Naive thymus-derived CD4-positive, alpha-beta T cell (primary cell): ENCODE measurements at regions not wholly inside any gene's neighbourhood (a gene's known extent, or its start where the extent isn't known, plus 50 kb on each side); places are given as distances from the start of the nearest gene placed in this dataset.

Source experiments
- ATAC-seq: fragments of 150-1000 bp; cut with Tn5 transposase; 2 replicates; pipeline ENCODE4 v1.10.0; 2021; ENCODE audit warnings: mild to moderate bottlenecking, moderate library complexity
- CTCF ChIA-PET: fragments of 350-600 bp; sonication (Branson Sonifier 250); formaldehyde crosslinking; loops from one replicate; lab custom pipeline; 2021; ENCODE audit warnings: antibody characterized with exemption; lab: Charles Lee
- POLR2A ChIA-PET: fragments of 350-600 bp; sonication (Branson Sonifier 250); formaldehyde crosslinking; loops from one replicate; lab custom pipeline; 2021; ENCODE audit warnings: antibody characterized with exemption, inconsistent platforms; lab: Charles Lee
- DNase-seq, 9 donors: peaks; one replicate each; pipeline versions ENCODE4 v3.0.0 to v3.0.0-alpha.2; 2020 to 2022; ENCODE audit warnings: mixed read lengths in 1 of 9
- H3K27ac ChIP-seq: one replicate; pipeline ENCODE4 v1.7.0; 2013; ENCODE audit warnings: mild to moderate bottlenecking, low read depth, low read length, moderate library complexity
- H3K27me3 ChIP-seq, 2 donors: one replicate each; pipeline ENCODE4 v1.7.0; 2013; ENCODE audit warnings: low read length in 2 of 2, mild to moderate bottlenecking in 2 of 2, moderate library complexity in 2 of 2; ENCODE audit not compliant: control insufficient read depth in 2 of 2, insufficient read depth in 2 of 2
- H3K36me3 ChIP-seq, 3 experiments: 1 replicate in 2 of 3; 2 replicates in 1 of 3; pipeline ENCODE4 v1.7.0; 2013; ENCODE audit warnings: low read length in 3 of 3, mild to moderate bottlenecking in 3 of 3, moderate library complexity in 1 of 3; ENCODE audit not compliant: insufficient read depth in 3 of 3, control insufficient read depth in 2 of 3
- H3K4me1 ChIP-seq, 2 donors: one replicate each; pipeline ENCODE4 v1.7.0; 2013; ENCODE audit warnings: low read length in 2 of 2, mild to moderate bottlenecking in 2 of 2, moderate library complexity in 1 of 2; ENCODE audit not compliant: control insufficient read depth in 2 of 2, insufficient read depth in 2 of 2
- H3K4me3 ChIP-seq: 2 replicates; pipeline ENCODE4 v1.7.0; 2013; ENCODE audit warnings: mild to moderate bottlenecking, low read length
- H3K9me3 ChIP-seq, 3 experiments: 1 replicate in 2 of 3; 2 replicates in 1 of 3; pipeline ENCODE4 v1.7.0; 2013; ENCODE audit warnings: low read length in 3 of 3; ENCODE audit not compliant: control insufficient read depth in 2 of 3
- H3K27ac Mint-ChIP-seq, 9 donors: one replicate each; pipeline ENCODE4 v1.8.0; 2020 to 2022; ENCODE audit warnings: mixed read lengths in 9 of 9, mild to moderate bottlenecking in 8 of 9, moderate library complexity in 5 of 9, inconsistent platforms in 2 of 9
- H3K27me3 Mint-ChIP-seq, 5 donors: one replicate each; pipeline ENCODE4 v1.8.0; 2021 to 2022; ENCODE audit warnings: mixed read lengths in 5 of 5, mild to moderate bottlenecking in 1 of 5
- H3K36me3 Mint-ChIP-seq, 5 donors: one replicate each; pipeline ENCODE4 v1.8.0; 2020 to 2022; ENCODE audit warnings: mixed read lengths in 5 of 5, mild to moderate bottlenecking in 3 of 5, inconsistent platforms in 1 of 5
- H3K4me1 Mint-ChIP-seq, 7 donors: one replicate each; pipeline ENCODE4 v1.8.0; 2020 to 2022; ENCODE audit warnings: mixed read lengths in 7 of 7, mild to moderate bottlenecking in 3 of 7, inconsistent platforms in 1 of 7
- H3K4me3 Mint-ChIP-seq, 10 donors: one replicate each; pipeline ENCODE4 v1.8.0; 2020 to 2022; ENCODE audit warnings: mild to moderate bottlenecking in 10 of 10, mixed read lengths in 10 of 10, moderate library complexity in 6 of 10, inconsistent platforms in 2 of 10
- H3K9me3 Mint-ChIP-seq, 11 donors: one replicate each; pipeline ENCODE4 v1.8.0; 2020 to 2022; ENCODE audit warnings: mixed read lengths in 11 of 11, mild to moderate bottlenecking in 4 of 11, inconsistent platforms in 1 of 11, moderate library complexity in 1 of 11
- intact Hi-C, 2 donors: fragments of 100-400 bp; cut with micrococcal nuclease; formaldehyde crosslinking; loops; one replicate each; pipeline ENCODE4 v1.15.1; 2023

DNA sequence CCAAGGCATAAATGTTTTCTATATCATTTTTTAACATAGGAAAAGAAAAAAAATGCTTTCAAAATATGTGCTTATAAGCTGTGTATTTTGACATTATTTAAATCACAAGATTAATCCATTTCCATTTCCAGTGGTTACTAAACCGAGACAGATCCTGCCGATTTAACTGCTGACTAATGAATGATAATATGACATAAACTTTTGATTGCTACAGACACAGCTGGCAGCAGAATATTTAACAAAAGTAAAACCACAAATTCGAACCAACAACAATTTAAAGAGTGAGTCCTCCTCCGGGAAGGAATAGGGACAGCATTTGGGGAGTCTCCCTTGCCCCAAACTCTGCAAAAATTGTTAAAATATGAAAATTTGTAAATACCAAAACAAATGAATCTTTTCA, 401.3 kb upstream of the DAB2 start:
- no peaks in the 10 kb centered on the region for H3K36me3 ChIP-seq
- H3K27ac ChIP-seq = no peak overlapping the region
- Mint-ChIP-seq H3K9me3 (no peaks in the 10 kb centered on the region), H3K27ac (no peak overlapping the region), H3K4me3 (no peak overlapping the region), H3K4me1 (no peaks in the 10 kb centered on the region), H3K36me3 (no peaks in the 10 kb centered on the region), H3K27me3 (peaks cover 0 to 3% (median 1%) of the 10 kb centered on the region in 5 donors)
- DNase-seq = no peak
- no peak for ATAC-seq
- no peaks in the 10 kb centered on the region for H3K4me1 ChIP-seq
- no peaks in the 10 kb centered on the region for H3K27me3 ChIP-seq
- CTCF ChIA-PET = no interaction called here
- H3K4me3 ChIP-seq = no peak overlapping the region
- POLR2A ChIA-PET = no interaction called here
- H3K9me3 ChIP-seq = no peaks in the 10 kb centered on the region
- intact Hi-C loops = no loop called here

DNA sequence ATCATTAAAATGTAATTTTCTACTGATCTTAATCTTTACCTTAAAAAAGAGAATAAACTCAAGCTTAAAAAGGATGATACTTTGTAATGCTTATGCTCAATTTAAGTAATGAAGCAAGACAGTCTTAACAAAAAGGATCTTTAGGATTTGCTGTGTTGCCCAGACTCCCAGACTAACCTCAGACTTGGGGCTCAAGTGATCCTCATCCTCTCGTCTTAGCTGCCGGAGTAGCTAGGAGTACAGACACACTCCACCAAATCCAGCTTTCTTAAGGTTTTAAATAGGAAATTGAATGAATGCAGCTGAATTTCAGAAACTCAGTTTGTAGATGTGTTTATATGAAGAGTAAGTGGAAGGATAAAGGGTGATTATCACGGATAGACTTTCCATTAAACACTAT, 400.5 kb upstream of the DAB2 start:
- ChIA-PET POLR2A (no interaction called here), CTCF (interaction anchor here (0.6 kb wide), 1 partner anchor 1539 kb away, joined by 5 read pairs; no protein-coding TSS in a partner anchor)
- Mint-ChIP-seq H3K4me3 (no peak overlapping the region), H3K36me3 (no peaks in the 10 kb centered on the region), H3K27ac (no peak overlapping the region), H3K4me1 (no peaks in the 10 kb centered on the region), H3K9me3 (no peaks in the 10 kb centered on the region), H3K27me3 (peaks cover 0 to 3% (median 0%) of the 10 kb centered on the region in 5 donors)
- DNase-seq (no peak), ATAC-seq (no peak)
- Histone ChIP-seq H3K4me1 (no peaks in the 10 kb centered on the region), H3K36me3 (no peaks in the 10 kb centered on the region), H3K27me3 (no peaks in the 10 kb centered on the region), H3K9me3 (no peaks in the 10 kb centered on the region), H3K4me3 (no peak overlapping the region), H3K27ac (no peak overlapping the region)
- intact Hi-C loops = no loop called here

DNA sequence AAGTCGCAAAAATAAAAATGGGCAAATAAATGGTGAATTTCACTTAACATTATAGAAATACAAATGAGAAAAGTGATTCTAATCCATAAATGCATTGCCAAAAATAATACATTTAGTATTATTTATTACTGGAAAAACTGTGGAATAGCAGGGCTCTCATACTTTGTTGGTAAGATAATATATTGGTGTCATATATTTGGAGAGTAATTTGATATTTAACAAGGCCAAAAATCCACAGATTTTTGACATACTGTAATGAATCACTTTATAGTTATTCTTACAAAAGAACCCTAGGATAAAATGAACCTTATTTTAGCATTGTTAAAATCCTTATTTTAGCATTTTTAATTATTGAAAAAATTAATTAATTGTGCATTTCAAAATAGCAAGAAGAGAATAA, 397.2 kb upstream of the DAB2 start:
- CTCF ChIA-PET = no interaction called here
- intact Hi-C loops = no loop called here
- POLR2A ChIA-PET = no interaction called here
- no peak for ATAC-seq
- Mint-ChIP-seq H3K4me1 (no peaks in the 10 kb centered on the region), H3K27ac (no peak overlapping the region), H3K9me3 (no peaks in the 10 kb centered on the region), H3K27me3 (peaks cover 0 to 12% (median 7%) of the 10 kb centered on the region in 5 donors), H3K4me3 (no peak overlapping the region), H3K36me3 (no peaks in the 10 kb centered on the region)
- DNase-seq = no peak
- Histone ChIP-seq H3K9me3 (no peaks in the 10 kb centered on the region), H3K36me3 (no peaks in the 10 kb centered on the region), H3K4me3 (no peak overlapping the region), H3K27ac (no peak overlapping the region), H3K27me3 (no peaks in the 10 kb centered on the region), H3K4me1 (no peaks in the 10 kb centered on the region)

DNA sequence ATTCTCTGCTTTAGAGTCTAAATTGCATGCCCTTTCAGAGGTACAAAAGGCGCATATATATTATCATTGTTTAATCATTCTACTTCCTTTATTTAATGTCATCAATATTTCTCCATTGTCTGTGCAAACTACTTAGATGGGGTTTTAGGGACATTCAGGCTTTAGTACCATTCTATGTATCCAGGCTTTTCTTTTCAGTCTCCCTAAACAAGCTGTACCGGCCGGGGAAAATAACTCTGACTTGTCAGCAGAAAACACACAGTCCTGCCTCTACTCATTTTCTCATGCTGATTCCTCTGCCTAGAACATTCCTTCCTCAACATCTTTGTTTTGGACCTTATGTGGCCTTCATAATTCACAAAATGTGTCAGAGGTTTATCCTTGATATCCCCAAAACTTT, 392.1 kb upstream of the DAB2 start:
- Histone ChIP-seq H3K4me3 (no peak overlapping the region), H3K9me3 (no peaks in the 10 kb centered on the region), H3K27ac (no peak overlapping the region), H3K27me3 (no peaks in the 10 kb centered on the region), H3K36me3 (no peaks in the 10 kb centered on the region), H3K4me1 (no peaks in the 10 kb centered on the region)
- Mint-ChIP-seq H3K27ac (no peak overlapping the region), H3K27me3 (peaks cover 7 to 30% (median 27%) of the 10 kb centered on the region in 5 donors), H3K4me3 (no peak overlapping the region), H3K9me3 (peaks cover 0 to 1% (median 0%) of the 10 kb centered on the region in 11 donors), H3K36me3 (no peaks in the 10 kb centered on the region), H3K4me1 (no peaks in the 10 kb centered on the region)
- ATAC-seq (no peak), DNase-seq (no peak)
- ChIA-PET POLR2A (no interaction called here), CTCF (no interaction called here)
- intact Hi-C loops = no loop called here

DNA sequence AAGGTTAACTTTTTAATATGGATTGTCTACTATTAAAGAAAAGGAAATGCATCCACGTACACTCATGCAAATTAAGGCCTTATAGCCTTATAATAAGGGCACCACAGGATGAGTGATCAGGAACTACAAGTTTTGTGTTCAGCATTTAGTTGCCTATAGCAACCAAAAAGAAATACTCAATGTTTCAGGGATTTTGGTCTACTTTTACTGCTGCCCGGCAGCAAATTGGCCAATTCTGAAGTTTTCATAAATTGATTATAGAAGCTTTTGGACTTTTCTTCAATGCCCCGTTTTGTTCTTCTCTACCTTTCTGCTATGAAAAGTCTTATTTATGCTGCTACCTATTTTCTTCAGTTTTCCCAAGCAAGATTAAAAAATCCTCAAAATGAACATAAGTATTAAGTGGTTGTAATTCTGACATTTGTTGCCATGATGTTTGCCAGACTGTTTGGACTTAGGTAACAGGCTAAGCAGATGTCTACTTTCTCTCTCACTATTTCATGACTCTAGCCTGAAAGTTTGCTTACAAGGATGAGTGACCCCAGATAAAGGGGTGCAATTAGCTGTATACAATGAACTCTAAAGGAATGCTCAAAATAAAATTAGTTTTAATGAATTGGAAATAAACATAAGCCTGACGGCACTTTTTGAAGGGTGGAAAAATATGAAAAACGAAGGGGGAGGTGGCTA, 391.5 kb upstream of the DAB2 start:
- H3K36me3 ChIP-seq = no peaks in the 10 kb centered on the region
- DNase-seq = no peak
- intact Hi-C loops = no loop called here
- Mint-ChIP-seq H3K27ac (no peak overlapping the region), H3K4me3 (no peak overlapping the region), H3K4me1 (no peaks in the 10 kb centered on the region), H3K27me3 (peaks cover 7 to 30% (median 27%) of the 10 kb centered on the region in 5 donors), H3K9me3 (peaks cover 0 to 1% (median 0%) of the 10 kb centered on the region in 11 donors), H3K36me3 (no peaks in the 10 kb centered on the region)
- ATAC-seq = no peak
- CTCF ChIA-PET = no interaction called here
- H3K4me3 ChIP-seq = no peak overlapping the region
- H3K27me3 ChIP-seq = no peaks in the 10 kb centered on the region
- H3K27ac ChIP-seq = no peak overlapping the region
- POLR2A ChIA-PET = no interaction called here
- H3K9me3 ChIP-seq = no peaks in the 10 kb centered on the region
- no peaks in the 10 kb centered on the region for H3K4me1 ChIP-seq

DNA sequence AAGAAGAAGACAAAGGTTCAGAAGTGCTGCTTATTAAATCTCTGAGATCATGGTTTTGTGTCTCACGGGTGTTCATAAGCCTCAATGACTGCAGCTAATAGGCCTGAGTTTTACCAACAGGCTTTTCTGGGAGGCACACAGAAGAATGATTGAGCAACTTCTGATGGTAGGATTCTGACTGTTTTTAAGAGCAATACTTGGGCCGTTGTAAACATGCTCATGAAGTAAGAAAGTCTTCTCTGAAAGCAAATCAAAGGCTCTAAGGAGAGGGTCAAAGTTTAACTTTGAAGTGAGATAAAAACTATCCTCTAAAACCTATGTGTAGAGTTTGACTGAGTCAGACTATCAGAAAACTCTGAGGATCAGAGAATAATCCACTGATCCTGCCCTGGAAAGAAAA, 390.9 kb upstream of the DAB2 start:
- Histone ChIP-seq H3K27ac (no peak overlapping the region), H3K4me3 (no peak overlapping the region), H3K4me1 (no peaks in the 10 kb centered on the region), H3K36me3 (no peaks in the 10 kb centered on the region), H3K27me3 (no peaks in the 10 kb centered on the region), H3K9me3 (no peaks in the 10 kb centered on the region)
- POLR2A ChIA-PET = no interaction called here
- no peak overlapping the region for H3K4me3 Mint-ChIP-seq
- CTCF ChIA-PET = no interaction called here
- peaks cover 0 to 2% (median 0%) of the 10 kb centered on the region in 11 donors for H3K9me3 Mint-ChIP-seq
- H3K27me3 Mint-ChIP-seq = peaks cover 7 to 33% (median 28%) of the 10 kb centered on the region in 5 donors
- intact Hi-C loops = no loop called here
- H3K36me3 Mint-ChIP-seq = no peaks in the 10 kb centered on the region
- no peak overlapping the region for H3K27ac Mint-ChIP-seq
- DNase-seq = no peak
- ATAC-seq = no peak
- H3K4me1 Mint-ChIP-seq = no peaks in the 10 kb centered on the region

DNA sequence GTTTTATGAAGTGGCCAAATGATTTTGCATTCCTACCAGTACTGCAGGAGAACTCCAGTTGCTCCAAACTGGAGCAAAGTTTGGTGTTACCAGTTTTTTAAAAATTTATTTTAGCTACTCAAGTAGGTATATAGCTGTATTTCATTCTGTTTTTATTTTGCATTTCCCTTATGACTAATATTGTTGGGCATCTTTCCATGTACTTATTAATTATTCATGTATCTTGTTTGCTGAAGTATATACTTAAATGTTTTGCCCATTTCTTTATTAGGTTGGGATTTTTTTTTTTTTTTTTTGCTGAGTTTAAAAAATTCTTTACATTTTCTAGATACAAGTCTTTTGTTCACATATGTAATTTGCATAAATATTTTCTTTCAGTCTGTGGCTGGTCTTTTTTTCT, 386.6 kb upstream of the DAB2 start:
- DNase-seq = no peak
- Histone ChIP-seq H3K4me1 (no peaks in the 10 kb centered on the region), H3K36me3 (no peaks in the 10 kb centered on the region), H3K27ac (no peak overlapping the region), H3K27me3 (no peaks in the 10 kb centered on the region), H3K9me3 (no peaks in the 10 kb centered on the region), H3K4me3 (no peak overlapping the region)
- ATAC-seq = no peak
- intact Hi-C loops = no loop called here
- Mint-ChIP-seq H3K9me3 (peaks cover 0 to 5% (median 0%) of the 10 kb centered on the region in 11 donors), H3K4me1 (no peaks in the 10 kb centered on the region), H3K36me3 (no peaks in the 10 kb centered on the region), H3K27ac (no peak overlapping the region), H3K4me3 (no peak overlapping the region), H3K27me3 (peaks cover 7 to 24% (median 19%) of the 10 kb centered on the region in 5 donors)
- ChIA-PET CTCF (no interaction called here), POLR2A (no interaction called here)
